GM12878 (cell line): ENCODE measurements at regions not wholly inside any gene's neighbourhood (a gene's known extent, or its start where the extent isn't known, plus 50 kb on each side); places are given as distances from the start of the nearest gene placed in this dataset.

Experiments used
- ATF2 ChIP-seq: IDR thresholded peaks from 2 replicates; pipeline ENCODE4 v1.6.1; 2012; ENCODE audit warnings: low read length, inconsistent platforms
- BHLHE40 ChIP-seq, 2 experiments: fragments of 450-650 bp in 1 of 2; IDR thresholded peaks; 2 replicates each; pipeline ENCODE4 v1.6.1; 2011 to 2017; ENCODE audit warnings: low read depth in 2 of 2, borderline replicate concordance in 1 of 2, improper control_type of control experiment in 1 of 2, low read length in 1 of 2, mild to moderate bottlenecking in 1 of 2
- CHD1 ChIP-seq: IDR thresholded peaks from 2 replicates; pipeline ENCODE4 v1.6.1; 2012; ENCODE audit warnings: low read depth, low read length, improper control_type of control experiment
- CREB1 ChIP-seq: IDR thresholded peaks from 2 replicates; pipeline ENCODE4 v1.6.1; 2012; ENCODE audit warnings: low read depth, mild to moderate bottlenecking, inconsistent platforms
- E4F1 ChIP-seq: fragments of 450-650 bp; IDR thresholded peaks from 2 replicates; pipeline ENCODE4 v1.6.1; 2018; ENCODE audit warnings: borderline replicate concordance, mild to moderate bottlenecking; ENCODE audit not compliant: partially characterized antibody
- EP300 ChIP-seq, 2 experiments: fragments of 150-350 bp in 1 of 2; IDR thresholded peaks; 2 replicates each; pipeline ENCODE4 v1.6.1; 2011 to 2012; ENCODE audit warnings: low read depth in 2 of 2, low read length in 2 of 2, borderline replicate concordance in 1 of 2, improper control_type of control experiment in 1 of 2, inconsistent platforms in 1 of 2; ENCODE audit not compliant: control insufficient read depth in 1 of 2
- FOXM1 ChIP-seq: IDR thresholded peaks from 2 replicates; pipeline ENCODE4 v1.6.1; 2012; ENCODE audit warnings: low read depth, mild to moderate bottlenecking, inconsistent platforms, low read length, moderate library complexity
- GATAD2B ChIP-seq: fragments of 450-650 bp; conservative IDR thresholded peaks from 2 replicates; pipeline ENCODE4 v1.6.1; 2017; ENCODE audit warnings: low read depth, mild to moderate bottlenecking, moderate library complexity
- MEF2B ChIP-seq: fragments of 450-650 bp; IDR thresholded peaks from 2 replicates; pipeline ENCODE4 v1.6.1; 2018; ENCODE audit warnings: mild to moderate bottlenecking, moderate library complexity; ENCODE audit not compliant: partially characterized antibody, poor library complexity, severe bottlenecking
- NFIC ChIP-seq: IDR thresholded peaks from 2 replicates; pipeline ENCODE4 v1.6.1; 2012; ENCODE audit warnings: low read depth, mild to moderate bottlenecking, inconsistent platforms, low read length, moderate library complexity
- PAX8 ChIP-seq: fragments of 450-650 bp; IDR thresholded peaks from 2 replicates; pipeline ENCODE4 v1.6.1; 2017; ENCODE audit warnings: mild to moderate bottlenecking, moderate library complexity
- RAD21 ChIP-seq: IDR thresholded peaks from 2 replicates; pipeline ENCODE4 v1.6.1; 2011; ENCODE audit warnings: mild to moderate bottlenecking, low read depth, low read length, moderate library complexity; ENCODE audit not compliant: insufficient read depth
- RAD51 ChIP-seq: fragments of 450-650 bp; IDR thresholded peaks from 2 replicates; pipeline ENCODE4 v1.6.1; 2016; ENCODE audit warnings: moderate library complexity, mild to moderate bottlenecking, inconsistent platforms
- SMAD1 ChIP-seq: fragments of 450-650 bp; IDR thresholded peaks from 2 replicates; pipeline ENCODE4 v1.6.1; 2018; ENCODE audit warnings: mild to moderate bottlenecking, low read depth; ENCODE audit not compliant: partially characterized antibody
- SMARCA5 ChIP-seq: fragments of 450-650 bp; IDR thresholded peaks from 2 replicates; pipeline ENCODE4 v1.6.1; 2017; ENCODE audit warnings: mild to moderate bottlenecking
- SPI1 ChIP-seq: IDR thresholded peaks from 2 replicates; pipeline ENCODE4 v1.6.1; 2011; ENCODE audit warnings: low read depth, mild to moderate bottlenecking, low read length, moderate library complexity, borderline replicate concordance; ENCODE audit not compliant: insufficient read depth
- ZBED1 ChIP-seq: IDR thresholded peaks from 2 replicates; pipeline ENCODE4 v1.6.1; 2016; ENCODE audit warnings: borderline replicate concordance
- TF ChIP-seq, protein P1 (sequence below): IDR thresholded peaks from 2 replicates; pipeline ENCODE4 v1.6.1; 2011; ENCODE audit warnings: low read depth, mild to moderate bottlenecking, low read length, moderate library complexity, borderline replicate concordance; ENCODE audit errors: extremely low read depth
- TF ChIP-seq, protein P2 (sequence below): IDR thresholded peaks from 2 replicates; pipeline ENCODE4 v1.6.1; 2012; ENCODE audit warnings: low read depth, low read length, improper control_type of control experiment

- TF ChIP-seq ATF2 (peak; percentile 73), CHD1 (peak; percentile 92), SMARCA5 (0 out of 2 replicates have a peak, but pooled peaks have one; percentile 37), MEF2B (no peak), E4F1 (no peak), EP300 (IDR thresholded peaks at IDR 0.05; ENCODE audit: borderline replicate concordance in 1 of 2, control insufficient read depth in 1 of 2, low read depth in 2 of 2, low read length in 2 of 2) (no peak), GATAD2B (no peak; the same call in 1 of the 2 replicates), PAX8 (no peak), FOXM1 (peak; percentile 62), SPI1 (no peak), NFIC (no peak; the same call in 1 of the 2 replicates), RAD51 (no peak), SMAD1 (peak; percentile 97), ZBED1 (peak; percentile 99), BHLHE40 (IDR thresholded peaks at IDR 0.05; ENCODE audit: borderline replicate concordance in 1 of 2, low read depth in 2 of 2, low read length in 1 of 2) (peak in 1 of 2 experiments; percentile 36; a peak in 2 of 4 replicates), RAD21 (no peak), CREB1 (0 out of 2 replicates have a peak, but pooled peaks have one; percentile 48)
- TF ChIP-seq, protein P1, sequence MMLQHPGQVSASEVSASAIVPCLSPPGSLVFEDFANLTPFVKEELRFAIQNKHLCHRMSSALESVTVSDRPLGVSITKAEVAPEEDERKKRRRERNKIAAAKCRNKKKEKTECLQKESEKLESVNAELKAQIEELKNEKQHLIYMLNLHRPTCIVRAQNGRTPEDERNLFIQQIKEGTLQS = no peak
- TF ChIP-seq, protein P2, sequence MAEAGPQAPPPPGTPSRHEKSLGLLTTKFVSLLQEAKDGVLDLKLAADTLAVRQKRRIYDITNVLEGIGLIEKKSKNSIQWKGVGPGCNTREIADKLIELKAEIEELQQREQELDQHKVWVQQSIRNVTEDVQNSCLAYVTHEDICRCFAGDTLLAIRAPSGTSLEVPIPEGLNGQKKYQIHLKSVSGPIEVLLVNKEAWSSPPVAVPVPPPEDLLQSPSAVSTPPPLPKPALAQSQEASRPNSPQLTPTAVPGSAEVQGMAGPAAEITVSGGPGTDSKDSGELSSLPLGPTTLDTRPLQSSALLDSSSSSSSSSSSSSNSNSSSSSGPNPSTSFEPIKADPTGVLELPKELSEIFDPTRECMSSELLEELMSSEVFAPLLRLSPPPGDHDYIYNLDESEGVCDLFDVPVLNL = peak; percentile 94
Observed at GRCh38 chr6:26196846-26197635, 109.8 kb downstream of the HFE start (continued).
